ENCODE measurements at regions not wholly inside any gene's neighbourhood (a gene's known extent, or its start where the extent isn't known, plus 50 kb on each side); places are given as distances from the start of the nearest gene placed in this dataset.
A peak's percentile ranks its signal among the peaks of the same experiment; 100 is the strongest.
"Not testable (repeated sequence)": the region's sequence is repeated elsewhere in the genome, so short reads cannot be mapped to it uniquely, and the experiment has no call there.

DNA sequence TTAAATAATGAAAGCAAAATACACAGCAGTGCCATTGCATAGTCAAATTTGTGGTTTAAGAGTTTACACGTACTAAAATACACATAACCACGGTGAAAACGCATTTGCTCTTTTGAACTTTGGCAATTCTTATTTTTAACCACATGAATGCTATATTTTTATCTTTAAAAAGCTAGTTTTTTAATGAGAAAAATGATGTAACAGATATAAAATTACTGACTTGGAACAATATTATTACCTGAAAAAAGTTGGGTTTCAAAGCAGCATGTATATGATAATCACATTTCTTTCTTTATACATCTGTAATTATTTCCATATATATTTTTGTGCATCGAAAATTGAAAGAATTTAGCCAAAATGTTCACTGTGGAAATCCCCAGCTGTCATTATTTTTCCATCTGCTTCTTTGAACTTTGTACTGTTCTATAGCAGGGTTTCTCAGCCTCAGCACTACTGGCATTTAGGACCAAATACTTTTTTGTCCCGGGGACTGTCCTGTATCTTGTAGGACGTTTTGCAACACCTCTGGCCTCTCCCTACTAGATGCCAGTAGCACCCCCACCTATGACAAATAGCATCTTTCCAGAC lies 75.9 kb upstream of the CAB39 start:
- TF ChIP-seq, protein P1, sequence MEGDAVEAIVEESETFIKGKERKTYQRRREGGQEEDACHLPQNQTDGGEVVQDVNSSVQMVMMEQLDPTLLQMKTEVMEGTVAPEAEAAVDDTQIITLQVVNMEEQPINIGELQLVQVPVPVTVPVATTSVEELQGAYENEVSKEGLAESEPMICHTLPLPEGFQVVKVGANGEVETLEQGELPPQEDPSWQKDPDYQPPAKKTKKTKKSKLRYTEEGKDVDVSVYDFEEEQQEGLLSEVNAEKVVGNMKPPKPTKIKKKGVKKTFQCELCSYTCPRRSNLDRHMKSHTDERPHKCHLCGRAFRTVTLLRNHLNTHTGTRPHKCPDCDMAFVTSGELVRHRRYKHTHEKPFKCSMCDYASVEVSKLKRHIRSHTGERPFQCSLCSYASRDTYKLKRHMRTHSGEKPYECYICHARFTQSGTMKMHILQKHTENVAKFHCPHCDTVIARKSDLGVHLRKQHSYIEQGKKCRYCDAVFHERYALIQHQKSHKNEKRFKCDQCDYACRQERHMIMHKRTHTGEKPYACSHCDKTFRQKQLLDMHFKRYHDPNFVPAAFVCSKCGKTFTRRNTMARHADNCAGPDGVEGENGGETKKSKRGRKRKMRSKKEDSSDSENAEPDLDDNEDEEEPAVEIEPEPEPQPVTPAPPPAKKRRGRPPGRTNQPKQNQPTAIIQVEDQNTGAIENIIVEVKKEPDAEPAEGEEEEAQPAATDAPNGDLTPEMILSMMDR (IDR thresholded peaks at IDR 0.05): no peak
- TF ChIP-seq POLR2AphosphoS5 (IDR thresholded peaks at IDR 0.05) (no peak), EP300 (IDR thresholded peaks at IDR 0.05) (no peak), POLR2A (IDR thresholded peaks at IDR 0.05; ENCODE audit: low read depth) (no peak)
- Histone ChIP-seq H3K27ac (replicated peaks in 1 of 4) (no peak overlapping the region), H3K4me1 (no peaks in the 10 kb centered on the region), H3K27me3 (no peaks in the 10 kb centered on the region), H3K4me3 (no peak overlapping the region), H3K36me3 (no peaks in the 10 kb centered on the region), H3K9me3 (no peaks in the 10 kb centered on the region)
- WGBS: 56% methylated on average over 6 of the region's 6 CpGs
- DNase-seq (ENCODE audit: extremely low spot score): no peak
- intact Hi-C loops (cut with DNase I): no loop called here

DNA sequence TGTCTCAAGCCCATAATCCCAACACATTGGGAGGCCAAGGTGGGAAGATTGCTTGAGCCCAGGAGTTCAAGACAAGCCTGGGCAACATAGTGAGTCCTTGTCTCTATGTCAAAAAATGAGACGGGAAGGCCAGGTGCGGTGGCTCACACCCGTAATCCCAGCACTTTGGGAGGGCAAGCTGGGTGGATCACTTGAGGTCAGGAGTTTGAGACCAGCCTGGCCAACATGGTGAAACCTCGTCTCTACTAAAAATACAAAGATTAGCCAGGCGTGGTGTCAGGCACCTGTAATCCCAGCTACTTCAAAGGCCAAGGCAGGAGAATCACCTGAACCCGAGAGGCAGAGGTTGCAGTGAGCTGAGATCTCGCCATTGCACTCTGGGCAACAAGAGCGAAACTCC lies 75.2 kb upstream of the CAB39 start:
- H3K27me3 ChIP-seq; H3K9me3 ChIP-seq; DNase-seq (ENCODE audit: extremely low spot score); intact Hi-C loops (cut with DNase I); H3K36me3 ChIP-seq; H3K4me1 ChIP-seq; H3K27ac ChIP-seq (replicated peaks in 1 of 4); H3K4me3 ChIP-seq: not testable (repeated sequence)
- WGBS: 81% methylated on average over 8 of the region's 8 CpGs

DNA sequence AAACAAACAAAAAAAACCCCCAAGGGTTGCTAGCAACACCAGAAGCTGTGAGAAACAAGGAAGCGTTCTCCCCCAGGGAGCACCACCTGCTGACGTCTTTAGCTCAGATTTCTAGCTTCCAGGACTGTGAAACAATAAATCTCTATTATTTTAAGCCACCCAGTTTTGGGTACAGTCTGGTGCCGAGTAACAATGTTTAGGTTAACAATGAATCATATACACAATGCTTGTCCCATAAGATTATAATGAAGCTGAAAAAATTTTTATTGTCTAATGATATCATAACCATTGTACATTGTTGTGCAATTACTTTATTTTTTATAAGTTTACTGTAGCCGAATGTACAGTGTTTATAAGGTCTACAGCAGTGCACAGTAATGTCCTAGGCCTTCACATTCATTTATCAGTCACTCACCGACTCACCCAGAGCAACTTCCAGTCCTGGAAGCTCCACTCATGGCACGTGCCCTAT lies 72.1 kb upstream of the CAB39 start:
- H3K36me3 ChIP-seq: no peaks in the 10 kb centered on the region
- TF ChIP-seq EP300 (IDR thresholded peaks at IDR 0.05) (no peak), POLR2AphosphoS5 (IDR thresholded peaks at IDR 0.05) (no peak), POLR2A (IDR thresholded peaks at IDR 0.05; ENCODE audit: low read depth) (no peak)
- TF ChIP-seq, protein P1 (IDR thresholded peaks at IDR 0.05): no peak
- intact Hi-C loops (cut with DNase I): no loop called here
- WGBS: 74% methylated on average over 6 of the region's 6 CpGs
- H3K27me3 ChIP-seq: no peaks in the 10 kb centered on the region
- no peak for DNase-seq (ENCODE audit: extremely low spot score)
- H3K4me1 ChIP-seq: no peaks in the 10 kb centered on the region
- H3K4me3 ChIP-seq: no peak overlapping the region
- H3K27ac ChIP-seq (replicated peaks in 1 of 4): no peak overlapping the region
- H3K9me3 ChIP-seq: no peaks in the 10 kb centered on the region

DNA sequence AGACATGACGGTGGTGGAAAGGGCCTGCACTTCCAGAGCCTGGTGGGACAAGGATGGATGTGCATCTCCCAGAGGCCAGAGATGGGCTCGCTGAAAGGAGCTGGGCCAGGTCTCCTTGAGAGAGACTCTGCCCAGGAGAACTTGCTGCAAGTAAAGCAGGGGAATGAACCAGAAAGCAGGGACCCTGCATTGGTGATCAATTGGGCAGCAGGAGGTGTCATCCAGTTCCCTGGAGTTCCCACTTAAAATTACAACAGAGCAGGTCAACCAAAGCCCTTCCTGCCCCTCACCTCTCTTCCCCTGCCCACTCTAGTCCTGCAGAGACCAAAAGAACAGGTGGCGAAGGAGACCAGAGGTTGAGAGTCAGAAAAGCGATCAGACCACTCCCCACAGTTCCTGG lies 69.7 kb upstream of the CAB39 start:
- H3K36me3 ChIP-seq: no peaks in the 10 kb centered on the region
- no peak for DNase-seq (ENCODE audit: extremely low spot score)
- H3K4me1 ChIP-seq: no peaks in the 10 kb centered on the region
- no peaks in the 10 kb centered on the region for H3K27me3 ChIP-seq
- WGBS: 96% methylated on average over 4 of the region's 4 CpGs
- intact Hi-C loops (cut with DNase I): no loop called here
- H3K9me3 ChIP-seq: no peaks in the 10 kb centered on the region
- TF ChIP-seq, protein P1 (IDR thresholded peaks at IDR 0.05): no peak
- TF ChIP-seq EP300 (IDR thresholded peaks at IDR 0.05) (no peak), POLR2AphosphoS5 (IDR thresholded peaks at IDR 0.05) (no peak), POLR2A (IDR thresholded peaks at IDR 0.05; ENCODE audit: low read depth) (no peak)
- H3K27ac ChIP-seq (replicated peaks in 1 of 4): peak overlapping the region in 1 of 4 donors; percentile 11
- no peak overlapping the region for H3K4me3 ChIP-seq

DNA sequence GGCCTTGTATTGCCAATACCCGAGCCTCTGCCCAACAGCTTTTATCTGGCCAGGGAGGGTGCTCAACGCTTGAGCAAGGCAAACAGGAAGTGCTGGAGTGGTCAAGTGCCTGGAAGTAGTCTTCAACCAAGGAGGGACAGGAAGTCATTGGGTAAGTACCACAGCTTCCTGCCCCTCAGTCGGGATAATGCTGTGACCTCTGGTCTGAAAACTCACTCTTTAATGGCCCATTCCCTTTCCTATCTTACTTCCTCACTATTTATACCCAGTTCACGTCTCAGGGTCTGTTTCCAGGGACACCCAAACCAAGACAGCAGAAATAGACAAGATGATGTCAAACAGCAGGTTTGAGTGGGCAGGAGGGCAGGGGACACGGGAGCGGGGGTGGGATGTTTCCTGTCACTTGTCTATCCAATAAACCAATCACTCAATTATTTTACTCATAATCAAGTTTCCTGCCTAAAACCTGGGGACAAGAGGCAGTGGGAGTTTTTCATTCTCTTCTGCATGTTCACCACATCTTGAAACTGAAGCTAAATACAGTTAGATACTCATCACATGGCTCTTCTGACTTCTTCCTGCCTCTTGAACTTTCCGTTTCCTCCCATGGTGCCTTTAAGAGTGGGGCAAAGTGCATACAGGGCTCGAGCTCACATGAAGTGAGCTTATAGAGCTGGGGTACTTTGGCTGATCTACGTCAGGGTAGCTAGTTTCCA lies 68.9 kb upstream of the CAB39 start:
- TF ChIP-seq POLR2A (IDR thresholded peaks at IDR 0.05; ENCODE audit: low read depth) (no peak), EP300 (IDR thresholded peaks at IDR 0.05) (no peak), POLR2AphosphoS5 (IDR thresholded peaks at IDR 0.05) (no peak)
- TF ChIP-seq, protein P1 (IDR thresholded peaks at IDR 0.05): no peak
- Histone ChIP-seq H3K27ac (replicated peaks in 1 of 4) (no peak overlapping the region), H3K27me3 (no peaks in the 10 kb centered on the region), H3K4me3 (no peak overlapping the region), H3K36me3 (no peaks in the 10 kb centered on the region), H3K9me3 (no peaks in the 10 kb centered on the region), H3K4me1 (no peaks in the 10 kb centered on the region)
- DNase-seq (ENCODE audit: extremely low spot score): no peak
- 65% methylated on average over 8 of the region's 9 CpGs for WGBS
- intact Hi-C loops (cut with DNase I): no loop called here

All from esophagus muscularis mucosa (tissue), 4 donors.